ENCODE measurements at regions not wholly inside any gene's neighbourhood (a gene's known extent, or its start where the extent isn't known, plus 50 kb on each side); places are given as distances from the start of the nearest gene placed in this dataset.

- CTCF ChIA-PET: interaction anchor here (1.5 to 6.1 kb wide), 2 partner anchors 26 to 32 kb away, joined by 6 to 40 read pairs; no protein-coding TSS in a partner anchor
- DNase-seq (ENCODE audit: low spot score) (no peak), ATAC-seq (no peak)
- no peak overlapping the region for H3K4me3 Mint-ChIP-seq
- no peak overlapping the region for H3K27ac Mint-ChIP-seq
- H3K9me3 Mint-ChIP-seq: no peaks in the 10 kb centered on the region
- H3K27me3 Mint-ChIP-seq (ENCODE audit: low read depth): peaks cover 32% of the 10 kb centered on the region
- no peaks in the 10 kb centered on the region for H3K36me3 Mint-ChIP-seq
- peaks cover 19% of the 10 kb centered on the region for H3K4me1 Mint-ChIP-seq
- POLR2A ChIA-PET: interaction anchor here (0.5 to 1.1 kb wide), 2 partner anchors 8 to 108 kb away, joined by 4 to 6 read pairs; no protein-coding TSS in a partner anchor
- TF ChIP-seq PRDM15 (CRISPR knock-in tag; IDR thresholded peaks at IDR 0.05): no peak
- no peak for TF ChIP-seq PRRX2 (CRISPR knock-in tag; IDR thresholded peaks at IDR 0.05)
- no peak for TF ChIP-seq ZNF138 (CRISPR knock-in tag; conservative IDR thresholded peaks at IDR 0.05)
- TF ChIP-seq SP1 (CRISPR knock-in tag; conservative IDR thresholded peaks at IDR 0.05): no peak
- TF ChIP-seq E2F4 (CRISPR knock-in tag; IDR thresholded peaks at IDR 0.05; ENCODE audit: borderline replicate concordance, low read depth): no peak
- no peak for TF ChIP-seq ATF2 (CRISPR knock-in tag; IDR thresholded peaks at IDR 0.05; ENCODE audit: borderline replicate concordance, low read depth)
- TF ChIP-seq ZNF263 (CRISPR knock-in tag; IDR thresholded peaks at IDR 0.05; ENCODE audit: low read depth): no peak
- TF ChIP-seq ZNF423 (CRISPR knock-in tag; IDR thresholded peaks at IDR 0.05): no peak
- no peak for TF ChIP-seq NR3C1 (CRISPR knock-in tag; conservative IDR thresholded peaks at IDR 0.05; ENCODE audit: low read depth)
- no peak for TF ChIP-seq ETV6 (CRISPR knock-in tag; IDR thresholded peaks at IDR 0.05)
- no peak for TF ChIP-seq NFE2L1 (CRISPR knock-in tag; IDR thresholded peaks at IDR 0.05)
- TF ChIP-seq CTCF (IDR thresholded peaks at IDR 0.05): no peak
- TF ChIP-seq ESRRA (CRISPR knock-in tag; IDR thresholded peaks at IDR 0.05; ENCODE audit: borderline replicate concordance): no peak
- no peak for TF ChIP-seq ZNF532 (CRISPR knock-in tag; IDR thresholded peaks at IDR 0.05; ENCODE audit: borderline replicate concordance)
Measured at GRCh38 chr1:18549906-18550305, 69.2 kb downstream of the KLHDC7A start.

Measured in WTC11 (cell line).